GM12878 (cell line): ENCODE measurements at regions not wholly inside any gene's neighbourhood (a gene's known extent, or its start where the extent isn't known, plus 50 kb on each side); places are given as distances from the start of the nearest gene placed in this dataset.

Experiments
- ATAC-seq: fragments of 200-7000 bp; cut with Tn5 transposase; 3 replicates; pipeline ENCODE4 v1.9.1; 2020; ENCODE audit warnings: mild to moderate bottlenecking, moderate library complexity
- BruUV-seq: library from RNA; stranded (reverse); fragments of 400-500 nt; replicated peaks from 2 replicates; lab custom pipeline; 2021; lab: Mats Ljungman, UMichigan
- CTCF ChIA-PET: fragments of 300-600 bp; sonication (Branson Sonifier 250); formaldehyde crosslinking; extraction: SDS; loops from one replicate; lab custom pipeline; 2021; ENCODE audit warnings: inconsistent platforms; lab: Yijun Ruan, JAX
- POLR2A ChIA-PET: fragments of 350-600 bp; formaldehyde crosslinking; extraction: SDS; loops from one replicate; lab custom pipeline; 2021; ENCODE audit warnings: inconsistent platforms; lab: Charles Lee
- RAD21 ChIA-PET: fragments of 300-600 bp; sonication (Branson Sonifier 250); formaldehyde crosslinking; loops from one replicate; lab custom pipeline; 2023; ENCODE audit warnings: antibody characterized with exemption; ENCODE audit not compliant: unreplicated experiment; lab: Charles Lee
- SMC1A ChIA-PET: fragments of 300-600 bp; sonication (Branson Sonifier 250); formaldehyde crosslinking; loops from one replicate; lab custom pipeline; 2023; ENCODE audit not compliant: unreplicated experiment, uncharacterized antibody; lab: Charles Lee
- DNase-seq: peaks from one replicate; pipeline ENCODE4 v3.0.0-alpha.2; 2011; ENCODE audit warnings: low read depth, low spot score
- FAIRE-seq: peaks from 3 replicates; lab custom pipeline; 2011; peaks lifted over from hg19 to GRCh38; lab: Jason Lieb, UNC
- H2AFZ ChIP-seq: 2 replicates; pipeline ENCODE4 v1.6.0; 2011; ENCODE audit warnings: low read depth, low read length, control low read depth; ENCODE audit not compliant: control insufficient read depth
- H3K27ac ChIP-seq: 2 replicates; pipeline ENCODE4 v1.5.1; 2011; ENCODE audit warnings: control low read depth; ENCODE audit not compliant: control insufficient read depth, insufficient read depth
- H3K27me3 ChIP-seq, 2 experiments: replicated peaks in 1 of 2; 2 replicates each; pipeline versions ENCODE4 v1.6.0 to v1.6.1; 2011; ENCODE audit warnings: low read length in 1 of 2; ENCODE audit not compliant: control insufficient read depth in 2 of 2, insufficient read depth in 2 of 2
- H3K36me3 ChIP-seq, 2 experiments: 2 replicates each; pipeline ENCODE4 v1.5.1; 2011; ENCODE audit warnings: low read length in 1 of 2; ENCODE audit not compliant: control insufficient read depth in 2 of 2, insufficient read depth in 2 of 2
- H3K4me1 ChIP-seq: 2 replicates; pipeline ENCODE4 v1.6.1; 2011; ENCODE audit warnings: mild to moderate bottlenecking, low read length, moderate library complexity, mixed read lengths; ENCODE audit not compliant: control insufficient read depth, insufficient read depth
- H3K4me2 ChIP-seq: 2 replicates; pipeline ENCODE4 v1.6.0; 2011; ENCODE audit warnings: control low read depth; ENCODE audit not compliant: control insufficient read depth, insufficient read depth
- H3K4me3 ChIP-seq: fragments of 200-600 bp; sonication (generic); 2 replicates; pipeline ENCODE4 v1.5.1; 2016
- H3K79me2 ChIP-seq: 2 replicates; pipeline ENCODE4 v1.6.0; 2011; ENCODE audit warnings: low read length; ENCODE audit not compliant: control insufficient read depth, insufficient read depth
- H3K9ac ChIP-seq: 2 replicates; pipeline ENCODE4 v1.8.0; 2011; ENCODE audit warnings: low read length, control low read depth, mixed read lengths; ENCODE audit not compliant: control insufficient read depth, insufficient read depth
- H3K9me3 ChIP-seq: replicated peaks from 3 replicates; pipeline ENCODE4 v1.5.1; 2011; ENCODE audit warnings: mild to moderate bottlenecking, low read length; ENCODE audit not compliant: control insufficient read depth, insufficient read depth
- H4K20me1 ChIP-seq: 2 replicates; pipeline ENCODE4 v1.6.0; 2011; ENCODE audit not compliant: control insufficient read depth, insufficient read depth
- ASH2L ChIP-seq: fragments of 300-600, 200-600 bp; sonication (generic); IDR thresholded peaks from 2 replicates; pipeline ENCODE4 v1.6.1; 2017; ENCODE audit warnings: low read depth, mild to moderate bottlenecking, borderline replicate concordance
- BMI1 ChIP-seq: fragments of 450-650 bp; IDR thresholded peaks from 2 replicates; pipeline ENCODE4 v1.6.1; 2016; ENCODE audit warnings: mild to moderate bottlenecking, moderate library complexity, borderline replicate concordance
- CBFB ChIP-seq: IDR thresholded peaks from 2 replicates; pipeline ENCODE4 v1.6.1; 2016; ENCODE audit warnings: antibody characterized with exemption, low read depth
- CBX5 ChIP-seq: sonication (generic); IDR thresholded peaks from 2 replicates; pipeline ENCODE4 v1.6.1; 2016; ENCODE audit warnings: low read depth, moderate library complexity, mild to moderate bottlenecking, inconsistent platforms
- CEBPB ChIP-seq, 2 experiments: fragments of 150-350 bp in 1 of 2; IDR thresholded peaks; 2 replicates each; pipeline ENCODE4 v1.6.1; 2012 to 2014; ENCODE audit warnings: low read depth in 2 of 2, low read length in 2 of 2, borderline replicate concordance in 1 of 2, inconsistent platforms in 1 of 2
- CREB1 ChIP-seq: IDR thresholded peaks from 2 replicates; pipeline ENCODE4 v1.6.1; 2012; ENCODE audit warnings: low read depth, mild to moderate bottlenecking, inconsistent platforms
- IRF4 ChIP-seq: IDR thresholded peaks from 2 replicates; pipeline ENCODE4 v1.6.1; 2011; ENCODE audit warnings: low read depth, low read length
- LARP7 ChIP-seq: fragments of 450-650 bp; IDR thresholded peaks from 2 replicates; pipeline ENCODE4 v1.6.1; 2017; ENCODE audit warnings: mild to moderate bottlenecking
- POLR2A ChIP-seq: IDR thresholded peaks from 2 replicates; pipeline ENCODE4 v1.6.1; 2011; ENCODE audit warnings: low read depth, mild to moderate bottlenecking, low read length
- SREBF1 ChIP-seq: IDR thresholded peaks from 2 replicates; pipeline ENCODE4 v1.6.1; 2012; ENCODE audit warnings: mild to moderate bottlenecking, low read length
- TAF1 ChIP-seq: IDR thresholded peaks from 2 replicates; pipeline ENCODE4 v1.6.1; 2011; ENCODE audit warnings: mild to moderate bottlenecking, low read depth, low read length, borderline replicate concordance
- ZBTB33 ChIP-seq: fragments of 450-650 bp; IDR thresholded peaks from 2 replicates; pipeline ENCODE4 v1.6.1; 2017; ENCODE audit warnings: mild to moderate bottlenecking
- ZNF274 ChIP-seq: IDR thresholded peaks from one replicate; pipeline ENCODE4 v1.8.0; 2011; ENCODE audit not compliant: insufficient read length, insufficient read depth
- ZNF592 ChIP-seq: fragments of 450-650 bp; IDR thresholded peaks from 2 replicates; pipeline ENCODE4 v1.6.1; 2017; ENCODE audit warnings: mild to moderate bottlenecking, moderate library complexity
- WGBS: methylation state at CpG from one replicate; pipeline ENCODE4 v1.1.6; 2016; ENCODE audit warnings: low lambda C conversion rate; ENCODE audit not compliant: insufficient replicate concordance, insufficient coverage; ENCODE audit errors: missing lambda C conversion rate; 5-methylcytosine and 5-hydroxymethylcytosine counted together
- in situ Hi-C: fragments of 300-500 bp; cut with MboI; formaldehyde crosslinking; loops from 9 replicates; pipeline ENCODE4 v1.14.3; 2018; ENCODE audit warnings: mixed read lengths
- intact Hi-C: fragments of 100-400 bp; cut with micrococcal nuclease; formaldehyde crosslinking; loops from one replicate; pipeline ENCODE4 v1.14.2; 2022; ENCODE audit not compliant: unreplicated experiment

GRCh38 chr13:73351730-73352129 lies 292.9 kb downstream of the KLF5 start:
- H3K9me3 ChIP-seq, result no peaks in the 10 kb centered on the region
- no peak overlapping the region for H3K4me3 ChIP-seq
- H3K27me3 ChIP-seq, result no peaks in the 10 kb centered on the region
- H3K36me3 ChIP-seq, result no peaks in the 10 kb centered on the region
- no peak overlapping the region for H3K9ac ChIP-seq
- ChIA-PET CTCF (interaction anchor here (0.8 kb wide), 1 partner anchor 69 kb away, joined by 3 read pairs; no protein-coding TSS in a partner anchor), RAD21 (no interaction called here), POLR2A (no interaction called here), SMC1A (no interaction called here)
- WGBS, result 0% methylated on average over 1 of the region's 1 CpG
- in situ Hi-C loops, result no loop called here
- DNase-seq (no peak), FAIRE-seq (no peak)
- no TSS peak for BruUV-seq
- H3K4me2 ChIP-seq, result no peak overlapping the region
- H4K20me1 ChIP-seq, result no peaks in the 10 kb centered on the region
- H3K79me2 ChIP-seq, result no peaks in the 10 kb centered on the region
- H2AFZ ChIP-seq, result no peak overlapping the region
- no peak overlapping the region for H3K27ac ChIP-seq
- H3K4me1 ChIP-seq, result no peaks in the 10 kb centered on the region
- TF ChIP-seq POLR2A, result no peak
- TF ChIP-seq LARP7, result no peak
- TF ChIP-seq ASH2L, result no peak
- no peak for TF ChIP-seq ZNF274
- no peak for TF ChIP-seq CBX5
- TF ChIP-seq, all 136 proteins: peak for 0
- intact Hi-C loops, result no loop called here
- ATAC-seq, result no peak

GRCh38 chr13:73341748-73342147 lies 282.9 kb downstream of the KLF5 start:
- H2AFZ ChIP-seq, result no peak overlapping the region
- DNase-seq, result no peak
- H3K27ac ChIP-seq, result no peak overlapping the region
- H3K4me2 ChIP-seq, result no peak overlapping the region
- no peaks in the 10 kb centered on the region for H3K36me3 ChIP-seq
- no peaks in the 10 kb centered on the region for H3K4me1 ChIP-seq
- in situ Hi-C loops, result no loop called here
- no peak for FAIRE-seq
- H4K20me1 ChIP-seq, result no peaks in the 10 kb centered on the region
- ChIA-PET SMC1A (no interaction called here), CTCF (no interaction called here), POLR2A (no interaction called here), RAD21 (no interaction called here)
- H3K9me3 ChIP-seq, result no peaks in the 10 kb centered on the region
- H3K79me2 ChIP-seq, result no peaks in the 10 kb centered on the region
- ATAC-seq, result no peak
- no TSS peak for BruUV-seq
- H3K9ac ChIP-seq, result no peak overlapping the region
- intact Hi-C loops, result no loop called here
- H3K4me3 ChIP-seq, result no peak overlapping the region
- H3K27me3 ChIP-seq, result no peaks in the 10 kb centered on the region
- 75% methylated on average over 2 of the region's 2 CpGs for WGBS
- TF ChIP-seq ZBTB33, result no peak
- TF ChIP-seq IRF4, result no peak
- no peak for TF ChIP-seq CBFB
- no peak for TF ChIP-seq CEBPB (IDR thresholded peaks at IDR 0.05; ENCODE audit: borderline replicate concordance in 1 of 2, low read depth in 2 of 2, low read length in 2 of 2)
- no peak for TF ChIP-seq ASH2L
- no peak for TF ChIP-seq ZNF592
- TF ChIP-seq TAF1, result no peak
- no peak for TF ChIP-seq CREB1
- TF ChIP-seq BMI1, result no peak
- no peak for TF ChIP-seq SREBF1
- no peak for TF ChIP-seq ZNF274
